ENCODE measurements at regions not wholly inside any gene's neighbourhood (a gene's known extent, or its start where the extent isn't known, plus 50 kb on each side); places are given as distances from the start of the nearest gene placed in this dataset.

GRCh38 chr12:4852308-4852707 is 57.4 kb upstream of the KCNA1 start:
- no peaks in the 10 kb centered on the region for H3K9me3 ChIP-seq
- intact Hi-C loops (cut with DNase I), result loop anchor here (10.0 kb wide), 1 partner anchor 232 kb away; no protein-coding TSS in a partner anchor
- no peak overlapping the region for H3K27ac ChIP-seq
- TF ChIP-seq, protein P1, sequence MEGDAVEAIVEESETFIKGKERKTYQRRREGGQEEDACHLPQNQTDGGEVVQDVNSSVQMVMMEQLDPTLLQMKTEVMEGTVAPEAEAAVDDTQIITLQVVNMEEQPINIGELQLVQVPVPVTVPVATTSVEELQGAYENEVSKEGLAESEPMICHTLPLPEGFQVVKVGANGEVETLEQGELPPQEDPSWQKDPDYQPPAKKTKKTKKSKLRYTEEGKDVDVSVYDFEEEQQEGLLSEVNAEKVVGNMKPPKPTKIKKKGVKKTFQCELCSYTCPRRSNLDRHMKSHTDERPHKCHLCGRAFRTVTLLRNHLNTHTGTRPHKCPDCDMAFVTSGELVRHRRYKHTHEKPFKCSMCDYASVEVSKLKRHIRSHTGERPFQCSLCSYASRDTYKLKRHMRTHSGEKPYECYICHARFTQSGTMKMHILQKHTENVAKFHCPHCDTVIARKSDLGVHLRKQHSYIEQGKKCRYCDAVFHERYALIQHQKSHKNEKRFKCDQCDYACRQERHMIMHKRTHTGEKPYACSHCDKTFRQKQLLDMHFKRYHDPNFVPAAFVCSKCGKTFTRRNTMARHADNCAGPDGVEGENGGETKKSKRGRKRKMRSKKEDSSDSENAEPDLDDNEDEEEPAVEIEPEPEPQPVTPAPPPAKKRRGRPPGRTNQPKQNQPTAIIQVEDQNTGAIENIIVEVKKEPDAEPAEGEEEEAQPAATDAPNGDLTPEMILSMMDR (IDR thresholded peaks at IDR 0.05), result no peak
- no peaks in the 10 kb centered on the region for H3K4me1 ChIP-seq
- no peak overlapping the region for H3K9ac ChIP-seq (ENCODE audit: low read depth in 2 of 2, low read length in 2 of 2)
- no peak for DNase-seq
- no peaks in the 10 kb centered on the region for H3K27me3 ChIP-seq
- H3K36me3 ChIP-seq, result no peaks in the 10 kb centered on the region
- H3K4me3 ChIP-seq, result no peak overlapping the region

DNA sequence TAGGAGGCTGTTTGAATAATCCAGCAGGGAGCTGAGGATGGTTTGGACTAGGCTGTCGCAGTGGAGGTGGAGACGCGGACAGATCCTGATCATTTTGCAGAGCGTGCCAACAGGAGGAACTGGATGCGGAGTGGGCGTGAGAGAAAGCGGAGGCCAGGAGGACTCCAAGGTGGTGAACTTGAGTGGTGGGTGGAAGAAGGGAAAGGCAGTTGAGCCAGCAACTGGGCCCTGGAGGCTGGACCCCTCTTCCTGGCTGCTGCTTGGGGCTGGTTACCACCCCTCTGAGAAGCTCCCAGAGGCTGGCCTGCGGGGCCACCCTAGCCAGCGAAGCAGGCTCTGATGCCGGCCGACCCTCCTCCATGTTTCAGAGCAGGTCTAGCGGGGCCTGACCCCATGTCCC is 56.8 kb upstream of the KCNA1 start:
- H3K4me3 ChIP-seq, result no peak overlapping the region
- TF ChIP-seq, protein P1 (IDR thresholded peaks at IDR 0.05), result no peak
- no peaks in the 10 kb centered on the region for H3K36me3 ChIP-seq
- no peak overlapping the region for H3K27ac ChIP-seq
- no peaks in the 10 kb centered on the region for H3K27me3 ChIP-seq
- DNase-seq, result no peak
- peaks cover under 1% of the 10 kb centered on the region for H3K4me1 ChIP-seq
- intact Hi-C loops (cut with DNase I), result loop anchor here (10.0 kb wide), 1 partner anchor 232 kb away; no protein-coding TSS in a partner anchor
- no peaks in the 10 kb centered on the region for H3K9me3 ChIP-seq
- H3K9ac ChIP-seq (ENCODE audit: low read depth in 2 of 2, low read length in 2 of 2), result no peak overlapping the region

DNA sequence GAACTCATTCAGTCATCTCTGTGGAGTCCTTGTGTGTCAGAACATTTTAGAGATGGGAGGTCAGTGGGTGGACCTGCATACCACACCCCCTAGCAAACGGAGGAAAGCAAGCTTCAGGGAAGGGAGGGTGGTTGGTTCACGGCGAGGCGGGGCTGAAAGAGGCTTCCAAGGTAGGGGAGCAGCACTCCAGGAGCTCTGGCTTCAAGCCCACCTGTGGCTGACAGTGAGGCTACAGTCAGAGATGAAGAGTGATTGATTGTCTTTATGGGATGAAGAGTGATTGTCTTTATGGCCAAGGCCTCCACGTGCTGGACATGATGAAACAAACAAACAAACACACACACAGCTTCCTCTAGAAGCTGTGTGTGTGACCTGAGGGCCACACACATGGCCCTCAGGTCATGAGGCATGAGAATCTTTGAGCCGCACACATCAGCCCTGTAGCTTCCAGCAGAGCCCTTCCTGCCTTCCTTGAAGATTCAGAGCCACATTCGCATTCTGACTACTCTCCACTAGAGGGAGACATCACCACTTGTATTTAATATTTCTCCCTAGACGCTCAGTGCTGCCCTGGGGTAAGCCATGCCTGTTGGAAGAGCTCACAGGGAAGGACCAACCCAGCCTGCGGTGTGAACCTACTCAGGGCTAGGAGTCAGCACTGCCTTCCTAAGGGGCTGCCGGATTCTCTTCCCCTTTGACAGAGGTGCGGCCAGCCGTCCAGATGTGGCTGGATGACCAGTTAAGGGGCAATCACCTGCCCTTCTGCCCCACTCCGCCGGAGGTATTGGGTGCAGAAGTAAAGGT is 54.4 kb upstream of the KCNA1 start:
- intact Hi-C loops (cut with DNase I), result loop anchor here (10.0 kb wide), 1 partner anchor 229 kb away; no protein-coding TSS in a partner anchor
- H3K27ac ChIP-seq, result no peak overlapping the region
- no peak overlapping the region for H3K4me3 ChIP-seq
- TF ChIP-seq, protein P1 (IDR thresholded peaks at IDR 0.05), result peak; percentile 81
- peaks cover 3% of the 10 kb centered on the region for H3K4me1 ChIP-seq
- H3K27me3 ChIP-seq, result no peaks in the 10 kb centered on the region
- DNase-seq, result peak; percentile 64
- no peaks in the 10 kb centered on the region for H3K36me3 ChIP-seq
- H3K9me3 ChIP-seq, result no peaks in the 10 kb centered on the region
- H3K9ac ChIP-seq (ENCODE audit: low read depth in 2 of 2, low read length in 2 of 2), result no peak overlapping the region

DNA sequence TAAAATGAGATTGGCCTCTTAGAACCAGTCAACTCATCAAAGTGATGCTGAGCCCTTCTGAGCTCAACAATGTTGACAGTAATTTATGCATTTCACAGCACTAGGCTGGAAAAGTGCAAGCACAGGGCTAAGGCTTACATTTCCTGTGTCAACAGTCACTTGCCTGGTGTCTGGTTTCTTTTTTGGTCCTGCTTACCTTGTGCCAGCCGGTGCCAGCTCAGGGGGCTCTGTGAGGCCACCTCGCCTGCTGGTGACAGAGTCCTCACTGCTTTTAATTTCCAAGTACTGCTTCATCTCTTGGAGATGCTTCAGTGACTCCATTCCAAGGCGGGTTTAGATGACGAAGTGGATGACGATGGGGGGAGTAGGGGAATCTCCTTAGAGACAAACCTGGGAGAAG is 53.1 kb upstream of the KCNA1 start:
- H3K4me3 ChIP-seq, result no peak overlapping the region
- peaks cover 3% of the 10 kb centered on the region for H3K4me1 ChIP-seq
- DNase-seq, result no peak
- TF ChIP-seq, protein P1 (IDR thresholded peaks at IDR 0.05), result no peak
- H3K27ac ChIP-seq, result no peak overlapping the region
- no peaks in the 10 kb centered on the region for H3K36me3 ChIP-seq
- no peaks in the 10 kb centered on the region for H3K27me3 ChIP-seq
- no peaks in the 10 kb centered on the region for H3K9me3 ChIP-seq
- no peak overlapping the region for H3K9ac ChIP-seq (ENCODE audit: low read depth in 2 of 2, low read length in 2 of 2)
- intact Hi-C loops (cut with DNase I), result loop anchor here (2.0 to 10.0 kb wide), 2 partner anchors 146 to 228 kb away; no protein-coding TSS in a partner anchor

GRCh38 chr12:4857472-4858291 is 52.0 kb upstream of the KCNA1 start:
- peaks cover 3% of the 10 kb centered on the region for H3K4me1 ChIP-seq
- H3K36me3 ChIP-seq, result no peaks in the 10 kb centered on the region
- DNase-seq, result peak; percentile 80
- intact Hi-C loops (cut with DNase I), result loop anchor here (2.0 to 10.0 kb wide), 2 partner anchors 145 to 227 kb away; no protein-coding TSS in a partner anchor
- H3K27ac ChIP-seq, result no peak overlapping the region
- H3K4me3 ChIP-seq, result peak overlapping the region; percentile 4
- no peaks in the 10 kb centered on the region for H3K27me3 ChIP-seq
- H3K9ac ChIP-seq (ENCODE audit: low read depth in 2 of 2, low read length in 2 of 2), result no peak overlapping the region
- no peaks in the 10 kb centered on the region for H3K9me3 ChIP-seq
- TF ChIP-seq, protein P1 (IDR thresholded peaks at IDR 0.05), result peak; percentile 87
